H9 (cell line): ENCODE measurements at regions not wholly inside any gene's neighbourhood (a gene's known extent, or its start where the extent isn't known, plus 50 kb on each side); places are given as distances from the start of the nearest gene placed in this dataset.

Experiments
- DNase-seq: peaks from one replicate; pipeline ENCODE4 v3.0.0-alpha.2; 2017
- H2AFZ ChIP-seq: one replicate; pipeline ENCODE4 v1.6.1; 2013; ENCODE audit warnings: mild to moderate bottlenecking, low read length, control low read depth, moderate library complexity
- H2AK5ac ChIP-seq: 2 replicates; pipeline ENCODE4 v1.6.1; 2013; ENCODE audit warnings: low read length, control low read depth, mixed read lengths; ENCODE audit not compliant: insufficient read length
- H2BK120ac ChIP-seq: one replicate; pipeline ENCODE4 v1.6.1; 2013; ENCODE audit warnings: low read depth, mild to moderate bottlenecking, low read length, control low read depth, inconsistent platforms; ENCODE audit not compliant: poor library complexity, severe bottlenecking
- H2BK12ac ChIP-seq: 2 replicates; pipeline ENCODE4 v1.6.1; 2013; ENCODE audit warnings: low read length, control low read depth, mixed read lengths, low read depth; ENCODE audit not compliant: insufficient read length
- H2BK15ac ChIP-seq: 2 replicates; pipeline ENCODE4 v1.6.1; 2013; ENCODE audit warnings: low read depth, low read length, control low read depth
- H2BK20ac ChIP-seq: one replicate; pipeline ENCODE4 v1.6.1; 2013; ENCODE audit warnings: low read depth, mild to moderate bottlenecking, low read length, control low read depth, inconsistent platforms; ENCODE audit not compliant: poor library complexity, severe bottlenecking
- H2BK5ac ChIP-seq: 2 replicates; pipeline ENCODE4 v1.6.1; 2013; ENCODE audit warnings: low read length, control low read depth, mixed read lengths; ENCODE audit not compliant: insufficient read length
- H3K14ac ChIP-seq: 2 replicates; pipeline ENCODE4 v1.6.1; 2013; ENCODE audit warnings: low read length, control low read depth; ENCODE audit not compliant: insufficient read depth
- H3K18ac ChIP-seq: 2 replicates; pipeline ENCODE4 v1.6.1; 2013; ENCODE audit warnings: low read depth, mild to moderate bottlenecking, mixed read lengths, low read length, control low read depth; ENCODE audit not compliant: insufficient read length
- H3K23ac ChIP-seq: 2 replicates; pipeline ENCODE4 v1.6.1; 2013; ENCODE audit warnings: low read length, control low read depth, mixed read lengths, low read depth; ENCODE audit not compliant: insufficient read length
- H3K23me2 ChIP-seq: 2 replicates; pipeline ENCODE4 v1.6.1; 2013; ENCODE audit warnings: low read depth, mild to moderate bottlenecking, mixed read lengths, low read length, control low read depth; ENCODE audit not compliant: insufficient read length, poor library complexity, severe bottlenecking
- H3K27ac ChIP-seq: 2 replicates; pipeline ENCODE4 v1.5.1; 2013; ENCODE audit warnings: low read length, control low read depth, mixed read lengths, low read depth; ENCODE audit not compliant: insufficient read length
- H3K27me3 ChIP-seq: 2 replicates; pipeline ENCODE4 v1.6.1; 2013; ENCODE audit warnings: low read length, control low read depth, inconsistent platforms; ENCODE audit not compliant: insufficient read depth
- H3K4ac ChIP-seq: 2 replicates; pipeline ENCODE4 v1.6.1; 2013; ENCODE audit warnings: low read depth, mild to moderate bottlenecking, control low read depth, inconsistent platforms, low read length, moderate library complexity
- H3K4me1 ChIP-seq: 2 replicates; pipeline ENCODE4 v1.6.1; 2013; ENCODE audit warnings: low read length, control low read depth, inconsistent platforms; ENCODE audit not compliant: insufficient read depth
- H3K4me2 ChIP-seq: 2 replicates; pipeline ENCODE4 v1.6.1; 2013; ENCODE audit warnings: low read length, control low read depth, mixed read lengths; ENCODE audit not compliant: insufficient read length, insufficient read depth
- H3K56ac ChIP-seq: 2 replicates; pipeline ENCODE4 v1.6.1; 2013; ENCODE audit warnings: low read depth, mild to moderate bottlenecking, mixed read lengths, low read length, control low read depth; ENCODE audit not compliant: insufficient read length
- H3K79me1 ChIP-seq: 2 replicates; pipeline ENCODE4 v1.6.1; 2013; ENCODE audit warnings: low read depth, mild to moderate bottlenecking, moderate library complexity, low read length, control low read depth, inconsistent platforms; ENCODE audit not compliant: insufficient read depth, poor library complexity, severe bottlenecking
- H3K79me2 ChIP-seq: 2 replicates; pipeline ENCODE4 v1.6.1; 2013; ENCODE audit warnings: low read length, control low read depth, inconsistent platforms; ENCODE audit not compliant: insufficient read depth
- H3K9ac ChIP-seq: 2 replicates; pipeline ENCODE4 v1.6.1; 2013; ENCODE audit warnings: low read length, control low read depth, mixed read lengths; ENCODE audit not compliant: insufficient read length; ENCODE audit errors: extremely low read depth
- H3K9me3 ChIP-seq: one replicate; pipeline ENCODE4 v1.6.1; 2013; ENCODE audit warnings: low read depth, low read length, inconsistent platforms; ENCODE audit not compliant: control insufficient read depth
- H3T11ph ChIP-seq: one replicate; pipeline ENCODE4 v1.6.1; 2013; ENCODE audit warnings: mild to moderate bottlenecking, low read length, control low read depth, inconsistent platforms
- H4K20me1 ChIP-seq: one replicate; pipeline ENCODE4 v1.6.1; 2013; ENCODE audit not compliant: control insufficient read depth, insufficient read length, insufficient read depth
- H4K5ac ChIP-seq: 2 replicates; pipeline ENCODE4 v1.6.1; 2013; ENCODE audit warnings: low read depth, mild to moderate bottlenecking, mixed read lengths, low read length, control low read depth; ENCODE audit not compliant: insufficient read length
- H4K8ac ChIP-seq: replicated peaks from 2 replicates; pipeline ENCODE4 v1.6.1; 2013; ENCODE audit warnings: low read length, control low read depth, mixed read lengths, low read depth; ENCODE audit not compliant: insufficient read length
- H4K91ac ChIP-seq: 2 replicates; pipeline ENCODE4 v1.6.1; 2013; ENCODE audit warnings: low read depth, mild to moderate bottlenecking, moderate library complexity, mixed read lengths, low read length, control low read depth; ENCODE audit not compliant: insufficient read length
- H3K27ac Mint-ChIP-seq, 3 experiments: 2 replicates in 2 of 3; 3 replicates in 1 of 3; pipeline ENCODE4 v1.8.0; 2020 to 2021; ENCODE audit warnings: mixed read lengths in 3 of 3, mild to moderate bottlenecking in 1 of 3, moderate library complexity in 1 of 3
- H3K27me3 Mint-ChIP-seq: 2 replicates; pipeline ENCODE4 v1.8.0; 2021; ENCODE audit warnings: low read depth, mild to moderate bottlenecking, moderate library complexity, mixed read lengths
- H3K36me3 Mint-ChIP-seq, 3 experiments: 2 replicates in 2 of 3; 3 replicates in 1 of 3; pipeline ENCODE4 v1.8.0; 2020 to 2021; ENCODE audit warnings: low read depth in 3 of 3, mixed read lengths in 3 of 3; ENCODE audit not compliant: insufficient read depth in 1 of 3
- H3K4me1 Mint-ChIP-seq, 2 experiments: 2 replicates each; pipeline ENCODE4 v1.8.0; 2020; ENCODE audit warnings: mixed read lengths in 2 of 2
- H3K4me3 Mint-ChIP-seq, 2 experiments: 2 replicates in 1 of 2; 3 replicates in 1 of 2; pipeline ENCODE4 v1.8.0; 2020 to 2021; ENCODE audit warnings: mild to moderate bottlenecking in 2 of 2, mixed read lengths in 2 of 2, moderate library complexity in 1 of 2
- H3K9me3 Mint-ChIP-seq, 2 experiments: 2 replicates in 1 of 2; 3 replicates in 1 of 2; pipeline ENCODE4 v1.8.0; 2020; ENCODE audit warnings: mild to moderate bottlenecking in 2 of 2, mixed read lengths in 2 of 2, moderate library complexity in 1 of 2
- WGBS: extraction: QIAGEN DNeasy Blood & Tissue Kit; methylation state at CpG from one replicate; pipeline ENCODE4 v1.1.7; 2013; ENCODE audit warnings: missing lambda C conversion rate, low lambda C conversion rate, mixed read lengths; ENCODE audit not compliant: insufficient read length; ENCODE audit errors: extremely low coverage; 5-methylcytosine and 5-hydroxymethylcytosine counted together
- TF ChIP-seq, protein P1 (sequence below): fragments of 200-600 bp; sonication (generic); conservative IDR thresholded peaks from 3 replicates; pipeline ENCODE4 v1.8.0; 2021; ENCODE audit warnings: antibody characterized with exemption, mild to moderate bottlenecking

DNA sequence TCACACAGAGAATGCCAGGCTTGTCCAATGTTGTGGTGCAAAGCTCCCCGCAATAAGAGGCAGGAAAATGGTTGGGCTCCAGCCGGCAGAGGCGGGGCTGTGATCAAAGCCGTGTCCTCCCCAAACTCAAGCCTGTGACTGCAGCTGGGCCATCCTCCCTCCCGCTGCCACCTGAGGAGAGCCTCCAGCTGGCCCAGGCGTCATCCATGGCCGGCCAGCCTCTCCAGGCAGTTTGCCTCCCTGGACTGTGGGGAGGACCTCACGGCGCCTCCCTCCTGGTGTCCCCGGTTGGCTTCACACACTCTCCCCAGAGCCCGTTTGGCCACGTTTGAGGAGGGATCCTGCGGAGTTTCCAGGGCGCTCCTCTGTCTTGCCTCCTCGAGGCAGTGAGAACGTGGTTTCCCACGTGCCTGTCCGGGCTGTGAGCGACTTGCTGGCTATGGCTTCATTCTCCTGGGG, 134.1 kb downstream of the IRF8 start:
- no peak overlapping the region for H3K9ac ChIP-seq
- H3K9me3 ChIP-seq = no peaks in the 10 kb centered on the region
- TF ChIP-seq, protein P1, sequence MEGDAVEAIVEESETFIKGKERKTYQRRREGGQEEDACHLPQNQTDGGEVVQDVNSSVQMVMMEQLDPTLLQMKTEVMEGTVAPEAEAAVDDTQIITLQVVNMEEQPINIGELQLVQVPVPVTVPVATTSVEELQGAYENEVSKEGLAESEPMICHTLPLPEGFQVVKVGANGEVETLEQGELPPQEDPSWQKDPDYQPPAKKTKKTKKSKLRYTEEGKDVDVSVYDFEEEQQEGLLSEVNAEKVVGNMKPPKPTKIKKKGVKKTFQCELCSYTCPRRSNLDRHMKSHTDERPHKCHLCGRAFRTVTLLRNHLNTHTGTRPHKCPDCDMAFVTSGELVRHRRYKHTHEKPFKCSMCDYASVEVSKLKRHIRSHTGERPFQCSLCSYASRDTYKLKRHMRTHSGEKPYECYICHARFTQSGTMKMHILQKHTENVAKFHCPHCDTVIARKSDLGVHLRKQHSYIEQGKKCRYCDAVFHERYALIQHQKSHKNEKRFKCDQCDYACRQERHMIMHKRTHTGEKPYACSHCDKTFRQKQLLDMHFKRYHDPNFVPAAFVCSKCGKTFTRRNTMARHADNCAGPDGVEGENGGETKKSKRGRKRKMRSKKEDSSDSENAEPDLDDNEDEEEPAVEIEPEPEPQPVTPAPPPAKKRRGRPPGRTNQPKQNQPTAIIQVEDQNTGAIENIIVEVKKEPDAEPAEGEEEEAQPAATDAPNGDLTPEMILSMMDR = no peak
- no peak overlapping the region; the same call in 1 of the 2 replicates for H3K14ac ChIP-seq
- no peak overlapping the region for H3K23ac ChIP-seq
- Mint-ChIP-seq H3K4me3 (no peak overlapping the region), H3K9me3 (peaks cover 0 to 4% of the 10 kb centered on the region in 2 experiments; a peak in 3 of 5 replicates), H3K27ac (no peak overlapping the region), H3K4me1 (peaks cover 12 to 32% of the 10 kb centered on the region in 2 experiments), H3K27me3 (peaks cover 40% of the 10 kb centered on the region), H3K36me3 (peaks cover 0 to 4% (median 0%) of the 10 kb centered on the region in 3 experiments; a peak in 1 of 7 replicates)
- no CpG with 5 or more reads among the region's 19 CpGs for WGBS
- H3K79me1 ChIP-seq = no peaks in the 10 kb centered on the region
- H3K27me3 ChIP-seq = no peaks in the 10 kb centered on the region
- H2BK5ac ChIP-seq = no peak overlapping the region
- no peaks in the 10 kb centered on the region for H3K79me2 ChIP-seq
- H3K56ac ChIP-seq = no peak overlapping the region
- no peaks in the 10 kb centered on the region for H4K20me1 ChIP-seq
- H3K4me2 ChIP-seq = no peak overlapping the region
- H3K4me1 ChIP-seq = peaks cover 3% of the 10 kb centered on the region; the same call in 1 of the 2 replicates
- H3K4ac ChIP-seq = no peak overlapping the region
- no peak overlapping the region for H4K91ac ChIP-seq
- H4K8ac ChIP-seq = no peak overlapping the region
- no peak overlapping the region for H2BK15ac ChIP-seq
- no peak overlapping the region for H3T11ph ChIP-seq
- H3K18ac ChIP-seq = no peak overlapping the region
- H2AK5ac ChIP-seq = no peak overlapping the region
- H3K23me2 ChIP-seq = no peaks in the 10 kb centered on the region
- no peak overlapping the region for H2BK120ac ChIP-seq
- no peak overlapping the region for H2BK12ac ChIP-seq
- H3K27ac ChIP-seq = no peak overlapping the region
- DNase-seq = peak; percentile 49
- no peak overlapping the region for H4K5ac ChIP-seq
- H2BK20ac ChIP-seq = no peak overlapping the region
- no peak overlapping the region for H2AFZ ChIP-seq
